Right atrium auricular region (tissue), 2 donors: ENCODE measurements at regions not wholly inside any gene's neighbourhood (a gene's known extent, or its start where the extent isn't known, plus 50 kb on each side); places are given as distances from the start of the nearest gene placed in this dataset.

ENCODE experiments used
- DNase-seq: peaks from one replicate; pipeline ENCODE4 v3.0.0-alpha.2; 2019; ENCODE audit warnings: low spot score
- H3K27ac ChIP-seq, 2 donors: fragments of 200-600 bp; sonication (generic); 1 replicate in 1 of 2; 2 replicates in 1 of 2; pipeline ENCODE4 v1.5.1; 2016 to 2019
- H3K27me3 ChIP-seq, 2 donors: fragments of 200-600 bp; sonication (generic); one replicate each; pipeline versions ENCODE4 v1.5.1 to v1.6.0; 2017 to 2019
- H3K36me3 ChIP-seq: fragments of 200-600 bp; sonication (generic); one replicate; pipeline ENCODE4 v1.5.1; 2016
- H3K4me1 ChIP-seq, 2 donors: fragments of 200-600 bp; sonication (generic); one replicate each; pipeline versions ENCODE4 v1.5.1 to v1.6.0; 2017 to 2019
- H3K4me3 ChIP-seq, 2 donors: fragments of 200-600 bp; sonication (generic); 1 replicate in 1 of 2; 2 replicates in 1 of 2; pipeline ENCODE4 v1.5.1; 2017 to 2019; ENCODE audit warnings: mild to moderate bottlenecking in 1 of 2, moderate library complexity in 1 of 2
- H3K9me3 ChIP-seq, 2 donors: fragments of 200-600 bp; sonication (generic); one replicate each; pipeline ENCODE4 v1.5.1; 2019
- CTCF ChIP-seq, 2 donors: fragments of 200-600 bp; sonication (generic); IDR thresholded peaks; one replicate each; pipeline ENCODE4 v1.5.1; 2019; ENCODE audit warnings: antibody characterized with exemption in 2 of 2

- DNase-seq = no peak
- no peaks in the 10 kb centered on the region for H3K36me3 ChIP-seq
- H3K27me3 ChIP-seq = no peaks in the 10 kb centered on the region
- TF ChIP-seq CTCF (IDR thresholded peaks at IDR 0.05) = no peak
- H3K4me3 ChIP-seq = no peak overlapping the region
- H3K27ac ChIP-seq = no peak overlapping the region
- no peaks in the 10 kb centered on the region for H3K4me1 ChIP-seq
- H3K9me3 ChIP-seq = no peaks in the 10 kb centered on the region
Measured at GRCh38 chr20:48538856-48539255, 288.9 kb downstream of the PREX1 start.

- Histone ChIP-seq H3K27me3 (no peaks in the 10 kb centered on the region), H3K9me3 (no peaks in the 10 kb centered on the region), H3K4me1 (no peaks in the 10 kb centered on the region), H3K27ac (no peak overlapping the region), H3K36me3 (no peaks in the 10 kb centered on the region), H3K4me3 (no peak overlapping the region)
- no peak for DNase-seq
- no peak for TF ChIP-seq CTCF (IDR thresholded peaks at IDR 0.05)
Measured at GRCh38 chr20:48538058-48538825, 289.6 kb downstream of the PREX1 start.

- DNase-seq = no peak
- no peak for TF ChIP-seq CTCF (IDR thresholded peaks at IDR 0.05)
- Histone ChIP-seq H3K4me1 (no peaks in the 10 kb centered on the region), H3K27ac (no peak overlapping the region), H3K4me3 (no peak overlapping the region), H3K36me3 (no peaks in the 10 kb centered on the region), H3K9me3 (no peaks in the 10 kb centered on the region), H3K27me3 (no peaks in the 10 kb centered on the region)
Measured at GRCh38 chr20:48536206-48536605, 291.6 kb downstream of the PREX1 start.

- H3K27me3 ChIP-seq = no peaks in the 10 kb centered on the region
- no peak overlapping the region for H3K27ac ChIP-seq
- TF ChIP-seq CTCF (IDR thresholded peaks at IDR 0.05) = no peak
- H3K9me3 ChIP-seq = no peaks in the 10 kb centered on the region
- H3K4me1 ChIP-seq = no peaks in the 10 kb centered on the region
- no peaks in the 10 kb centered on the region for H3K36me3 ChIP-seq
- H3K4me3 ChIP-seq = no peak overlapping the region
- DNase-seq = no peak
Measured at GRCh38 chr20:48535556-48535955, 292.2 kb downstream of the PREX1 start.

GRCh38 chr20:48532028-48532427 is 295.8 kb downstream of the PREX1 start:
- no peaks in the 10 kb centered on the region for H3K36me3 ChIP-seq
- no peaks in the 10 kb centered on the region for H3K9me3 ChIP-seq
- no peaks in the 10 kb centered on the region for H3K27me3 ChIP-seq
- no peaks in the 10 kb centered on the region for H3K4me1 ChIP-seq
- no peak for DNase-seq
- TF ChIP-seq CTCF (IDR thresholded peaks at IDR 0.05) = no peak
- H3K4me3 ChIP-seq = no peak overlapping the region
- no peak overlapping the region for H3K27ac ChIP-seq

GRCh38 chr20:48531505-48531904 is 296.3 kb downstream of the PREX1 start:
- no peak overlapping the region for H3K27ac ChIP-seq
- H3K4me3 ChIP-seq = no peak overlapping the region
- TF ChIP-seq CTCF (IDR thresholded peaks at IDR 0.05) = no peak
- H3K36me3 ChIP-seq = no peaks in the 10 kb centered on the region
- H3K27me3 ChIP-seq = no peaks in the 10 kb centered on the region
- no peak for DNase-seq
- no peaks in the 10 kb centered on the region for H3K9me3 ChIP-seq
- no peaks in the 10 kb centered on the region for H3K4me1 ChIP-seq
